HG03095 (cell line): ENCODE measurements at regions not wholly inside any gene's neighbourhood (a gene's known extent, or its start where the extent isn't known, plus 50 kb on each side); places are given as distances from the start of the nearest gene placed in this dataset.

ENCODE experiments used
- ATAC-seq: cut with Tn5 transposase; IDR thresholded peaks from one replicate; pipeline ENCODE4 v1.9.1; 2021; ENCODE audit warnings: moderate library complexity; ENCODE audit not compliant: unreplicated experiment

DNA sequence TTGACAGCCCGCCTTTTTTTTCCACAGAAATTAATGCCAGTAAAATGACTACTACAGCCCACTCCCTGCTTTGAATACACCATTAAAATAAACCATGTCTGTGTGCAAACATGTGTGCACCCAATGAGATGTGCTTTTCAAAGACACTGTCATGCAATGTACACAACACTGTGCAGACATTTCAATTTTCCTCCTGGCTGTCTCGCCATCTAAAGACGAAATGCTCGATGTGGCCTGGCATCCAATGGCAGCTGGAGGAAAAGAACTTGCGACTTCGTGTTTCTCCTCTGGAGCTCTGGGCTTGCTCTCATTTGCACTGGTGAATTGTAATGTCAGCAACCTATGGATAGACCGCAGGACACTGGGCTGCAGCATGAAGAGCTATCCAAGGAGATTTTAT lies 147.0 kb upstream of the NAV2 start:
- ATAC-seq = no peak

DNA sequence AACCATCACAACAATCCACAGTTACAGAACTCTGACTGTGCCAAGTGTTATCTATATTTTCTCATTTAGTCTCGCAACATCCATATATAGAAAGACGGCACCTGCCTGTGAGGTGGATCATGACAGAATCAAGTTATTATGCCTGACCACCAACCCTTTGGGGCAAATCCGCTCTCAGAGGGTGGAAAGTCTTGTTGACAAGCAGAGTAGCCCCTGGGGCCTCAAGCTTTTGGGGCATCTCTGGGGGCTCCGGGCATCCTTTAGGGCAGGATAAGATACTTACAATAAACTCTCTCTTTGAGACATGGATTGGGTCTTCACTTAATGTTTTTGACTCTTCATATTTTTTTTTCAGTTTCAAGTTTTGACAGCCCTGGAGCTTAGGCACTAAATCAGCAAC lies 150.5 kb upstream of the NAV2 start:
- no peak for ATAC-seq

DNA sequence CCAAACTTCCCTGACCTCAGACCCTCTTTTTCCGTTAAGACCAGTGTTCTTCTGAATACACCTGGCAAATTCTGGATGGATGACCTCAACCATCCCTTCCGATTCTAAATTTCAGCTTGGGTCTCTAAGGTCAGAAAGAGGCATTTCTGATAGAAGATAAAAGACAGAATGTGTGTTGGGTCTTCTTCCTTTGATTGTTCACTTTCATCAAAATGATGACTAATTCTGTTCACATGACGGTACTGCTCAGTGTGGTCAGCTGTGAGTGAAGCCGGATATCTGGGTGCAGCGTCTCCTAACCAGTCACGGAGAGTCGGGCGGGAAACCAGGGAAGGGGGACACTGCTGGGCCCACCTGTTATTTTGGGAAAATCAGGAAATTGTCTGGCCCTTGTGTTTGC lies 151.6 kb upstream of the NAV2 start:
- ATAC-seq = no peak

DNA sequence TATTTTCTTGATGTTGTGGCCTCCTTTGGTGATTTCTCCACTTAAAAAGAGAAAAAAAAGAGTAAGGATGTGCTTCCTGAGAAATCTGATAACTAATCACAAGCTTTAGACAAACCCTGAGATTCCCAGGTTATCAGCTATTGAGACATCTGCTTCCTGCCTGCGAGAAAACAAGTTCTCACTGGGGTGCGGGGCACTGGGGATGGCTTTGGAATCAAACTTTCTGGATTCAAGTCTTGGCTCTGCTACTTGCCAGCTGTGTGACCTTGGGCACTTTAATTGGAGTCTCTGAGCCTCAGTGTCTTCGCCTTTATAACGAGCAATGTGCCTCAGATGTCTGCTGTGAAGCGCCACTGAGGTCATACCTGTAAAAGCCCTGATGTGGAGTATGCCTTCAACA lies 152.5 kb upstream of the NAV2 start:
- no peak for ATAC-seq

DNA sequence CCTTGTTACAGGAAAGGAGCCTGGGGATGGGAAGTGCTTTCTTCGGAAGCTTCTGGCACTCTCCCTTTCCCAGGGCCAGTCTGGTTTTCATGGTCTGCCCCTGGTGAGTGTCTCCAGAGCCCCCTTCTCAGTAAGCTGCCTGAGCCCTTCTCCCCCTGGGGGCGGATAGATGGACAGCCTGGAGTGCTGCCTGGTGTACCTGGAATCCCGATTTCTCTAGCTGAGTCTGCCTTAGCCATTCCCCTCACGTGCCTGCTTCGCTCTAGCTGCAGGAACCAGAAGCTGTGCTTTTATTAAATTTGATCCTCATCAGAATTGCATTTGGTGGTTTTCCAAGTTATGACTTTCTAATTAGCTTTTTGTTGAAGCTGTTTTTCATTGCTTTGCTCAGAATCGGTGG lies 152.9 kb upstream of the NAV2 start:
- ATAC-seq = no peak

DNA sequence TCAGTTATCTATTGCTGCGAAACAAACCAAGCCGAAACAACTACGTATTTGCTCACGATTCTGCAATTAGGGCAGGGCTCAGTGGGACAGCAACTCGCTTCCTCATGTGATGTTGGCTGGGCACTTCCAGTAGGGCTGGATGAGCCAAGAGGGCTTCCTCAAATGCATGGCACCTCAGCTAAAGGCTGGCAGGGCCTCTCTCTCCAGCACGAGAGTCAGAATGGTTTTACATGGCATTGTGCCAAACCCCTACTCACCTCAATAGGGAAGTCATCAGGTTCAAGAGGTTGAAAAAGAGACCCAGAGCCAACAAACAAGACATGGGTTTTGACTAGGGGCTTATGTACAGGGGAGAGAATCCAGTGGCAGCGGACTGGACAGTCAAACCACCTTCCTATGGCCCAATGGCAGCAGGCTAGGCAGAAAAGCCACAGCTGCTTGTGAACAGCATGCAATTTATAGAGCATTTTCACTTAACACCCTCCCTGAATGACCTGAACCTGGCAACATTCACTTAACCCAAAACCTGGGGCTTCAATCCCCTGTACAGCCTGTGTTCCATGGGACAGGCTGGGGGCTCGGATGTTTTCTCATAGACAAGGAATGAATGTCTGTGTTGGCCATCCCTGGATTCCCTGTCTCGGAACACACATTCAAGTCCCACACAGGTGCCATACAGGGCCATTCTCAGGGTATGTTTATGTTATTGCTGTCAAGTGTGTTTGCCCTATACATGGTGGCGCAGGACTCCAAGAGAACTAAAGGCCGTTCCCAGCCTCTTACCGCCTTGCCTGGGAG lies 154.2 kb upstream of the NAV2 start:
- ATAC-seq = no peak

DNA sequence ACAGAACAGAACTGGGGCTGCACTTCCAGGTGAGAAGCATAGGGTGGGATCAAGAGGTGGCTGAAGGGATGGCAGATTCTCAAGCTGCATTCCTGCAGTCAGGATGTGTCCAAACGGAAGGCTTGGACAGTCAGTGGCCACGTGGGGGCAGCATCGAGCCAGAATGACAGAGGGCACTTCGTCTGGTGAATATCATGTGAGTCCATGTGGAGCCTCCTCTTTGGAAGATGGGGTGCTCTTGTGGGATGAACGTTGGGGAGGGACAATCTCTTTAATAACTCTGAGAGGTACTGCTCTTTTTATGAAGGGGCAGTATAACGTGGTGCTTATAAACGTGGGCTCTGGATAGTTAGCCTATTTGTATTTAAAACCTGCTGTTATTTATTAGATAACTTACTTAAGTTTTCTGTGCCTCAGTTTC lies 154.9 kb upstream of the NAV2 start:
- ATAC-seq = no peak

DNA sequence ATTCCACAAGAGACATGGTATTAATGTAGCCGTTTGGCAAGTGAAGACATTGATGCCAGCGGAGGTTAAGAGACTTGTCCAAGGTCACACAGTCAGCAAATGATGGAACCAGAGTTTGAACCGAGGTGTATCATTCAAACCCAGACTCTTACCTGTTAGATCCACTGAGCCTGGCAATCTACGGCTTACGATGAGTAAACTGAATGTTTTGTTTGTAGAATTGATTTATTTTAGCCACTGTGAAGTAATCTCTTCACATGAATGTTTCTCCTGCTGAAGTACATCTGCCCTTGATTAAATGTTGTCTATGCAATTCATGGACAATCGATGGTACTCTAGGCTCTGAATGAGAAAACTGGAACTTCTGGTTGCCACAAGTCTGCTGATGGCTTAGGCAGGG lies 155.5 kb upstream of the NAV2 start:
- no peak for ATAC-seq

DNA sequence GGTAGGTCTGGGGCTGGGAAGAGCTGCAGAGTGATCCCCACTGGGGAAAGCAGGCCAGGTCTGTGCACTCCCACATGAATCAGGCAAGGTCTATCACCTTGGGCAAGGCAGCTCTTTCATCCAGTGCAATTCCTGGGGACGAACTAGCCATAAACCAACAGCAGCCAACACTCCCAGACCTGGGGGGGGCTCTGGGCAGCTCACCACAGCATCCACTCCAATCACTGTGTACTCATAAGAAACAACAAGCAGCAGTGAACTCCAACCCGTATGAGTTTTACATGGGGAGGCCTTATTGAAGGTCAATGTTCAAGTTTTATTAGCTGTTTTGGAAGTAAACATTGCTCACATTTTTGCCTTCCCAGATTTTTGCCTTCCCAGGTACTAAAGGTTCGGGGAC lies 157.4 kb upstream of the NAV2 start:
- ATAC-seq = no peak

DNA sequence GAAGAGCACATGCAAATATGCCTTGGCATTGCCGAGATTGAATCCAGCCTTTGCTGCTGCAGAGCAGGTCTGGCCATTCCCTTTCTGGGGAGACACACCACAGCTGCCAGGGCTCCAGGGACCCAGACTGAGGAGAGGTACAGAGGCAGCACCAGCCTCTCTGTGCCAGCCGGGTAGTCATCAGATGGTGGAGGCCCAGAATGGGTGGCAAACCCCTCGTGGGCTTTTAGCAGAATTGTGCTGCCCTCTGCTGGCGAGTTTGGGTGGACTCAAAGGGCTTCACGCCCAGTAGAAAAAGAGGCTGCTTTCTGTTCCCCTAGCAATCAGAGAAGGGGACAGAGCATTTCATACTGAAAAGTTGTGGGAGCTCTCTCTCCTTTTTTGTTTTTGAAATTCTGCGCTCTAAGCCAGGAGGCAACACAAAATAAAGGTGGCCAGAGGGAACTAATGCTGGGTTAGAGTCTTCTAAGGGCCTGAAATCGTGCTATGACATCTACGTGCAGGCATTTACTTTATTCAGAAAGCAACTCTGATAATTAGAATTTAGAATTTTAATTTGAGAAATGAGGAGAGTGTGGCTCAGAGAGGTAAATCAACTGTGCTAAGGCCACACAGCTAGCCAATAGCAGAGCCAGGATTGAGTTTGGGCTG lies 158.8 kb upstream of the NAV2 start:
- peak; percentile 66 for ATAC-seq

DNA sequence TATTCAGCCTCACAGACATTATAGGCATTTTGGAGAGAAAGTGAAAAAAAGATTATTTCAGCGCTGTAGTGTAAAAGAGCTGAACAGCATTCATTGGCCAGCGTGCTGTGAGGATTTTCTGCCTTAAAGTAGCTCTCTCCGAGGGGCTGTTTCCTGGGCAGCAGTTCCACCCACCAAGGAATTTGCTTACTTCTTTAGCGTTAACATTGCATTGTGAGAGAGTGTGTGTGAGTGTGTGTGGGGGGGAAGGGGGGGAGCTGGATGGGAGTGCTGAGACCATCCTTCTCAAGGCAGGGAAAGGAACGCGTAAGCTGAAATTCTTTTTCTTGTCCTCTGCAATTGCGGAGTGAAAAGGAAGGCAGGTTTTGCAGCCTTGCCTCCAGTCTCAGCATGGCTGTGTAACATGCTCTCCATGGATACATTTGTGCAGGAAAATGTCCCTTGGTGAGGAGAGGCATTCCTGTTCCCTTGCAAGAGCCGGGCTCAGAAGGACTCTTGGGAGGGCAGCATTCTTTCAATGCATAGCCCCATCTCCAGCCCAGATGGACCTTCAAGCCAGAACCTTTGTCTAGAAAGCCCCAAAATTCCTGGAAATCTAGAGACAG lies 159.9 kb upstream of the NAV2 start:
- ATAC-seq = no peak

DNA sequence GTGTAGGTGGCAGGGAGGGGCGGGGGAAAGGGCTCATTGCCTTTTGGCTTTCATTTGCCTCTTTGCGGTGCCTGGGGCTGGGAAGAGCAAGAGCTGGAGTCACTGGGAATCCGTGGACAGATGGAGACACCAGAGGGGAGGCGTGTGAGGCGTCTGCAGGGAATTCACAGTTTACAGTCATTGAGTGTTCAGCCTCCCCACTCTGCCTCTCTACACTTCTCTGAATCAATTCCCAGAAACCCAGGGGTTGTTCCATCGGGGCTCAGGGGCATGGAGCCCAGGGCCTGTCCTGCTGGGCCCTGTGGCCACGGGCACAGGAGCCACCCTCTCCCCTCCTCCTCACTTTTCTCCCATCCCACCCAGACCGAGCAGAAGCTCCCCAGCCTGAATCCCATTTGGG lies 160.5 kb upstream of the NAV2 start:
- ATAC-seq = no peak

DNA sequence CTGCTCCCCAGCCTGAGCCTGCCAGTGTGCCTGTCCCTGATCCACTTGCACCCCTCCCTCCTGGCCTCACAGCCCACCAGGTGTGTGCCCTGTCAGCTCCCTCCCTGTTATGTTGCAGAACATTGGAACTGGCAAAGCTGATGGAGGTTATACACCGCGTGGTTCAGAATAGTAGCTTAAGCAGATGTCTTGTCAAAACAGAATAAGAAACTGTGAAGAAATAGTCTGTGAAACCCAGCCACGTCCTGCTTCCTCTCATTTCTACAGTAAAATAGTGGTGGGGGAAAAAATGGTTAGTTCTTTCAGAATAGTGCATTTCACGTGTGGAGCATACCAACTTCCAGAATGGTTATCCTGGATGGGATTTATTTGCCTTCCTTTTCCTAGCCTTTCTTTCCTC lies 161.2 kb upstream of the NAV2 start:
- ATAC-seq = no peak

DNA sequence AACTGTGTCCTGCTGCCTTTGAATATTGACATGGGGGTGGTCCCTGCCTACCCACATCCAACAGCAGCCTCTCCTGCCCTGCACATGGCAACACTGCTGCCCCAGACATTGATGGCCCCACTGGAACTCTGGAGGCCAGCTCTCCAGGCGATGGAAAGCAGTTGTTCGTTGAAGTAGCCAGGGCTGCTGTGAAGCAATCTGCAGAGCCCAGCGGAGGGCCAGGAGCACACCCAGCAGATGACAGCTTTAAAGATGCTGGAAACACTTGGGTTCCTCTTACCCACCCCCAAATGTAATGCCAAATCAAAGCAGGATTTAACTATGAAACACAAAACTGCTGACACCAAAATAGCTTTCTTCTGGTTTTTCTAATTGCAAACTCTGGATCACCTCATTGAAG lies 165.6 kb upstream of the NAV2 start:
- ATAC-seq = no peak

DNA sequence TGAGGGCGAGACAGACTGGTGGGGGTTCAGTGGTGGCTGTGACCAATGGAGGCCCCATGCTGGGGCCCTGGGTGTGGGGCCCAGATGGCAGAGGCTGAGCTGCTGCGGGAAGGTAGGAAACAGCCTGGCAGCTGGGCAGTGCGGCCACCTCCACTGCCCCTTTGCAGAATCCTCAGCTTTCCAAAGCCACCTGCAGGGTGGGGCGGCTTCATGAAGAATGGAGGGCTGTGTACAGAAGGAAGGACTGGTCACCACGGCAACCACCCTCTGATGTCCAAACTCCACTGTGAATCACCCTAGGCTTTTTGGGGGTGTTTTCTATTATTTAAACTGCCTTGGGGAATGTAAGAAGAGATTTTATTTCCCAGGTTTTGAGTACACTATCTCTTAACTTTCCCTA lies 166.3 kb upstream of the NAV2 start:
- ATAC-seq = no peak

DNA sequence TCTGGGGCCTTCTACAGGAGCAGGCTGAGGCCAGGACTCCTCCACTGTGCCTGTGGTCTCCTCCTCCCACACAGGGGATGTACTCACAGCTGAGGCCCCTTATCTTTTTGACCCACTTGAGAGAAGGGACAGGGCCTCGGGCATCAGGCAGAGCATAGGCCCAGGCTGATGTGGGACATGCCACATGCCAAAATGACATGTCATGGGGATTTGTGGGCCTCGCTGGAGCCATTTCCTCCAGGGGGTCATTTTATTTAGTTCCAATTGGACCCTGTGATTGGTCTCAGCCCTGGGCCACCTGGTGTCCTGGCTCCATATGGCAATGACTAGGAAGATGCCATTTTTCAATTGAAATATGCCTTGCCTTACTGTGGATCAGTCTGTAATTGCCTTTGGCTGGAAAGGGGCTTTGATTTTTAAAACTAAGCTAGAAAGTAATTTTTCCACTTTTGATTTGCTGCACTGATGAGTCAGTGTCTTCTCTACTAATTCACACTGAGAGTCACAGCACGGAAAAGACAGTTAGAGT lies 171.1 kb upstream of the NAV2 start:
- no peak for ATAC-seq

DNA sequence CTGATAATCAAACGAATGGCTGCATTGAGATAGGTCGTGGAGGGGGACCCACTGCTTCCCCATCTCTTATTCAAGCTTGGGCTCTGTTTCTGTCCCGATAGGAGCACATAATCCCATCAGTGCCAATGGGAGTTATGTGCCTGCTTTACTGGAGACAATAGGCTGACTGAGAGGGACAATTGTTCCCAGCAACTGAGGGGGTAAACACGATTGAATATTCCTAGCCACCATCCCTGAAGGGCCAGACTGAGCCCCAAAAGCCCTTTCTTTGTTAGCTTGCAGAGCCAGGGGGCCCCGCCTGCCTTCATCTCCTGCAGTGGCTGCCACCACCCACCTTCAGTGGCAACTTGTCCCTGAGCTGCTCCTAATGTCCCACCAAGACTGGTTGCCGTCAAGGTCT lies 172.8 kb upstream of the NAV2 start:
- ATAC-seq = no peak

DNA sequence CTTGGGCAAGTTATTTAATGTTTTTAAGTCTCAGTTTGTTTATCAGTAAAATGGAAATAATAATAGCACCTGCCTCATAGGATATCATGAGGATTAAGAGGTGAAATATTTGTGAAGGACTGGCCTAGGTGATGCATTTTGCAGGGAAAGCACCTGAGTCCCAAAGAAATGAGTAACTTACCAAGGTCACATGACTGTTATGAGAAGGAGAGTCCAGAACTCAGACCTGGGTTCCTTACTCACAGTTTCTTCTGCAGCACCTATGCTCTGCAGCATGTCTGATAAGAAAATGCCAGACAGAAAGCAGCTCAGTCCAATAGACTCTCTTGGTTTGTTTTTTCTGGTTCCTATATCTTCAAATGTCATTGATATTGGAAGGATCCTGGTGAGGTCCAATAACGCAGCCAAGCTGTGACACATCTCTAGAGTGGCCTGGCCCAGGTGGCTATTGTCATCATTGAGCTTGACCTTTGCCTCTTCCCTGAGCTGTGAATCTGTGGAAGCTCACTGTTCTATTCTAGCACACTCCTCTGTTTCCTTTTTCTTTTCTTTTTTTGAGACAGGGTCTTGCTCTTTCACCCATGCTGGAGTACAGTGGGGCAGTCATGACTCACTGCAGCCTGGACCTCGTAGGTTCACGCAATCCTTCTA lies 174.7 kb upstream of the NAV2 start:
- ATAC-seq = no peak

DNA sequence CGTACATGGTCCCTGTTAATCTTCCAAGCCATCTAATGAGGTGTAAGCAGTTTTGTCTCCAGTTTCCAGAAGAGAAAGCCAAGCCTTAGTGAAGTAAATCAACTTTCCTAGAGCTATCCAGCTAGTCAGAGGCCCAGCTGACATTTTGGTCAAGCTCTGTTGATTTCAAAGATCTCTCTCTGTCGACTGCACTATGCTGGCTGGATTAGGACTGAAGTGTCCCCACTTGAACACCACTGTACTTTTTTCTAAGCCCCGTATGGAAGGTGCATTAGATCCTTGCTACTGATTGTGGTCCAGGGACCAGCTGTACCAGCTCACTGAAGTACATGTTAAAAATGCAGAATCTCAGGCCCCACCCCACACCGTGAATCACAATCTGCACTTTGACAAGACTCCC lies 176.5 kb upstream of the NAV2 start:
- ATAC-seq = no peak

DNA sequence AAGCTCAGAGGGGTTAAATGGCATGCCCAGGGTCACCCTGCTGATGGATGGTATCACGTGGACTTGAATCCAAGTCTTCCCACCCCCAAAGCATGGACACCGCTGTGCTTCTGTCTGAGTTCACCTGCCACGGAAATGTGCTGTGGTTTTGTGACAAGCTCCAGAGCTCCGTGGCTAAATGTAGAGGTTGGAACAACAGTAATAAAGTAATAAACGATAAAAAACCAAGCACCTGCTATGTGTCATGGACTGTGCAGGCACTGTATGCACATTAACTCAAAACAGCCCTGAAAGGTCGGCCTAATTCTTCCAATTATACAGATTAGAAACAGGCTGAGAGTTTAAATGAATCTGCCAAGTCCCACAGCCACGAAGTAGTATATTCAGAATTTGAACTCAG lies 182.1 kb upstream of the NAV2 start:
- ATAC-seq = no peak

DNA sequence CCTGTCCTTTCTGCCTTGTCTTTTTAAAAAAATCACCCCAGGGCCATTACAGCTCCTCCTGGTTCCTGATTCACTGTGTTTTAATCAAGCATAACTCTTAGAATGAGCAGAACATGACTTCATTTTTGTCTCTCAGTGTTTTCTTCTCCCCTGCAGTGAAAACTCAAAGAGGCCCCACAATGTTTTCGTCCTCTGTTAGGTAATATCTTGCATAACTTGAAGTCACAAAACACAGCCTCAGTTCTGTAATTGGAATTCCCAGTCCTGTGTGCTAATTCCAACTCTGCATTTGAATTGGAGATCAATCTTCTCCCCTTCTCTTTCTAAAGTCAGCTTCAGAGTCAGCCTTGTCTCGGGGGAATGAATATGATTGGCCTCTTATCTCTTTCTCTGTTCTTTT lies 186.5 kb upstream of the NAV2 start:
- ATAC-seq = no peak

DNA sequence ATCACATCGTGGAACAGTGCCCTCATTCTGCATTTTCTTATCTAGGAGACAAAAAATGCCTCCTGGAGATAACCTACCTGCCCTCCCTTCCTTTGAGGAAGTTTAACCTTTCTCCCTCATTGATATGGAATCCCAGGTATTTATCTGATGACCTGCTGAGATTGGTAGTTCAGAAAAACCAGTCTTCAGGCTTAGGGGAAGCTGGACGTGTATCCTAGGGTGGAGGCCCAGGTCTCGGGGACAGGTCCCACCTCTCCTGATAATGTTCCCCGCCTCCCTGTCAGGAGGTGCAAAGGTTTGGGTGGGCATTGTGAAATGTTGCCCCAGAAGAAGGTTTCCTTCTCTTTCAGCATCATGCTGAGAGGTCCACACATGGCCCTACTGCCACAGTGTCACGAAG lies 186.9 kb upstream of the NAV2 start:
- ATAC-seq = no peak
